ENCODE measurements at regions not wholly inside any gene's neighbourhood (a gene's known extent, or its start where the extent isn't known, plus 50 kb on each side); places are given as distances from the start of the nearest gene placed in this dataset.

- DNase-seq = no peak
- in situ Hi-C loops (cut with HindIII; ENCODE audit: low pct_ligation_motif_present, low pct_unique_long_range_greater_than_20kb, low sequenced_read_pairs) = no loop called here
Observed at GRCh38 chr4:3715855-3716630, 50.1 kb upstream of the ADRA2C start.

DNA sequence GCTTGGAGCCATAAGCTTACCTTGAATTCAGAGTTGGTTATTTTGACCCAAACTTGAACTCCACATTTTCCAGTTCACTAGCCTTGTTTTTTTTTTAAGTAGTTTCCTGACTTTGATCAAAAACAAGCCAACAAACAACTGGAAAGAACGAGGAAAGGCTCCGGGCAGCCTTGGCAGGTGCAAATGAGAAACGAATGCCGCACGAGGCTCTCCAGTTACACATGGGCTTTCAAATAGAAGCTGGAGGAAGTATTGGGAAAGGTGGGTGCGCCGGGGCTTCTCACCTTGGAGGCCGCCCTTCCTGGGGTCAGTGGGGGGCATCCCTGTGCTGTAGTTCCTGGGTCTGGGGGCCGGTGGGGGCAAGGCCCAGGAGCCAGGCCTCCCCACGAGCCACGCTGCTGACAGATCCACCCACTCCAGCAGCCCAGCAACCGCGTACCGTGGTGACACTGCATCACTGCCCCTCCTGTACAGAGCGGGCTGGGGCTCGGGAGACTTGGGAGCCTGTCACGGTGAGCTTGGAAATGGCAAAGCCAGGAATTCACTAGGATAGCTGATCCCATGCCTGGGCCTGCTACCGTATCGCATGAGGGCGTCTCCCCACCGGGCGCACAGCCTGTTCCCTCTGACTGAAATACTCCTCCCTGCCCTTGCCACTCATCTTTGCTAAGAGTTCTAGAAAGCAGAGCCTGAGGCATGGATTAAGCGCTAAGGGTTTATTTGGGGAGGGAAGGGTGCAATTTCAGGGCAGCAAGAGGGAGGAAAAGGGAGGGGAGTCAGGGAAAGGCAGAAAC, 50.9 kb upstream of the ADRA2C start:
- in situ Hi-C loops (cut with HindIII; ENCODE audit: low pct_ligation_motif_present, low pct_unique_long_range_greater_than_20kb, low sequenced_read_pairs) = no loop called here

GRCh38 chr4:3714642-3715001, 51.6 kb upstream of the ADRA2C start:
- no peak for DNase-seq
- in situ Hi-C loops (cut with HindIII; ENCODE audit: low pct_ligation_motif_present, low pct_unique_long_range_greater_than_20kb, low sequenced_read_pairs) = no loop called here

More for the DNA sequence above, 50.9 kb upstream of the ADRA2C start:
- DNase-seq = no peak

- no peak for DNase-seq
- in situ Hi-C loops (cut with HindIII; ENCODE audit: low pct_ligation_motif_present, low pct_unique_long_range_greater_than_20kb, low sequenced_read_pairs) = no loop called here
Observed at GRCh38 chr4:3713817-3714641, 52.2 kb upstream of the ADRA2C start.

DNA sequence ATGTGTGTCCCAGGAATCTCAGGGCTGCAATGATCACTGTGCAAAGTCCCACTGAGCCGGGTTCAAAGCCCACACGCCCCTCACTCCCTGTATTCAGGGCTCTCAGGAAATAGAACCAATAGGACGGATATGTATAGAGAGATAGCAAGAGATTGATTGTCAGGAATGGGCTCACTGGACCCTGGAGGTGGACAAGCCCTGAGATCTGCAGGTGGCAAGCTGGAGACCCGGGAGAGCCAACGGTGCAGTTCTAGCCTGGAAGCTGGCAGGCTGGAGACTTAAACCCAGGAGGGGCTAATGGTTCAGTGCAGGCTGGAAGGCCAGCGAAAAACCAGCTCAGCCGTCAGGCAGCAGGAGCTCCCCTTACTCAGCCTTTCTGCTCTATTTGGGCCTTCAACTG, 52.8 kb upstream of the ADRA2C start:
- no peak for DNase-seq
- in situ Hi-C loops (cut with HindIII; ENCODE audit: low pct_ligation_motif_present, low pct_unique_long_range_greater_than_20kb, low sequenced_read_pairs) = no loop called here

GRCh38 chr4:3712936-3713335, 53.2 kb upstream of the ADRA2C start:
- DNase-seq = no peak
- in situ Hi-C loops (cut with HindIII; ENCODE audit: low pct_ligation_motif_present, low pct_unique_long_range_greater_than_20kb, low sequenced_read_pairs) = no loop called here

DNA sequence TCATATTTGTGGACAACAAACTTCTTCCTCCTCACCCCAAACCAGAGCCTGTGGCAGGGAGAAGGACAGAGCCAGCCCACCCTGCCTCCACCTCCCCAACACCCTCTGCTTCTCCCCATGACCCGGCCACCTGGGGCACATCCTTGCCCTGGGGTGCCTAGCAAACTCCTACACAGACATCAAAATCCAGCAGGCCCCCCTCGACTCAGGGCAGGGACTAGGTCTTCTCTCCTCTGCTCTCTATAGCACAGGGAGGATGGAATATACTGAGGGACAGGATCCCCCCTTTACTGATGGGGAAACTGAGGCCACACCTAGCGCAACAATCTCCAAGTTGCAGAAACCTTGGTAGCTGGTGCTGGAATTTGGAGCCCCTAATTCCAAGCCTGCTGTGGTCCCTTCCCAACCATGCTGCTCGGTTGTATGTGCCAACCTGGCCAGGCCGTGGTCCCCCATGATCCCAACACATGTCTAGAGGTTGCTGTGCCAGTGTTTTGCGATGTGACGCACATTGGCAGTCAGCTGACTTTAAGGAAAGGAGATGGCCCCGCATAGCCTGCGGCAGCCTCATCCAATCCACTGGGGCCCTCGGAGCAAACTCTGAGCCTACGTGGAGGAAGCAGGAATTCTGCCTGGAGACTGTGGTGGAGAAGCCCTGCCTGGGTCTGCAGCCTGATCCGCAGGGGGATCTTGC, 53.9 kb upstream of the ADRA2C start:
- in situ Hi-C loops (cut with HindIII; ENCODE audit: low pct_ligation_motif_present, low pct_unique_long_range_greater_than_20kb, low sequenced_read_pairs) = no loop called here
- DNase-seq = no peak

DNA sequence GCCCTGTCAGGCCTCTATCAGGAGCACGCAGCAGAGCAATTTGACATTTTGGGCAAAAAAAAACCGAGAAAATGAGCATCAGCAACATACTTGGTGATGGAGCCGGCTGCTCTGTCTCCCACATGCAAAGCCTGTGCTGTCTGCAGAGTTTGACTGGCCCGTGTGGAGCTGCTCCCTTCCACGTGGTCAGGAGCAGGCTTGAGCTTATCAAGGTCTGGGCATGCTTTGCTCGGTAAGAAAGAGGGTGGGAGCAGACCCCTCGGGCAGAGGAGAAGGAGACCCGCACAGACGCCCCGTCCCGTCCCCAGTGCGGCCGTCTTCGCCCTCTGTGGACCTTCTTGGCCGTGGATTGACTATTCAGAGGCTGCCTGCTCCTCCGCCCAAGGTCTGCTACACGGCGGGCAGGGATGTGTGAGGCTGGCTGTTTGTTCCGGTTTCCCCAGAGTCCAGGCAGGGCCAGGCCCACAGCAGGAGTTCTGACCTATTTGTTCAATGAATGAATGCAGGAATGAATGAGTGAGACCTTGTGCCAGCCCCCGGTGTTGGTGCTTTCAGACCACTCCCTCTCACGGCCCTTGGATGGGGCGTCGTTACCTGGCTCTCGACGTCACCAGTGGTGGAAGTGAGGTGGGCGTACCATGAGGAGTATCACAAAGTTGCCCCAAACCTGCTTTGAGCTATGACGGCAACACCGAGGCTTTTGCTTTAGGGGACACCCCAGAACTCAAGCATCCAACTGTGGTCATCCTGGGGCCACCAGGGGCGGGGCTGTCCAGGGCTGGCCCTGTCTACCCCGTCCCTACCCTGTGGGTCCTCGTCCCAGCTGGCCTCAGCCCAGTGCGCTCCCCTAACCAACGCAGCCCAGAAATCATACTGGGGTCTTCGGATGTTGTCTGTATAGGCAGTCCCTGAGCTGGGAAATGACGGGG, 54.7 kb upstream of the ADRA2C start:
- in situ Hi-C loops (cut with HindIII; ENCODE audit: low pct_ligation_motif_present, low pct_unique_long_range_greater_than_20kb, low sequenced_read_pairs) = no loop called here
- no peak for DNase-seq

DNA sequence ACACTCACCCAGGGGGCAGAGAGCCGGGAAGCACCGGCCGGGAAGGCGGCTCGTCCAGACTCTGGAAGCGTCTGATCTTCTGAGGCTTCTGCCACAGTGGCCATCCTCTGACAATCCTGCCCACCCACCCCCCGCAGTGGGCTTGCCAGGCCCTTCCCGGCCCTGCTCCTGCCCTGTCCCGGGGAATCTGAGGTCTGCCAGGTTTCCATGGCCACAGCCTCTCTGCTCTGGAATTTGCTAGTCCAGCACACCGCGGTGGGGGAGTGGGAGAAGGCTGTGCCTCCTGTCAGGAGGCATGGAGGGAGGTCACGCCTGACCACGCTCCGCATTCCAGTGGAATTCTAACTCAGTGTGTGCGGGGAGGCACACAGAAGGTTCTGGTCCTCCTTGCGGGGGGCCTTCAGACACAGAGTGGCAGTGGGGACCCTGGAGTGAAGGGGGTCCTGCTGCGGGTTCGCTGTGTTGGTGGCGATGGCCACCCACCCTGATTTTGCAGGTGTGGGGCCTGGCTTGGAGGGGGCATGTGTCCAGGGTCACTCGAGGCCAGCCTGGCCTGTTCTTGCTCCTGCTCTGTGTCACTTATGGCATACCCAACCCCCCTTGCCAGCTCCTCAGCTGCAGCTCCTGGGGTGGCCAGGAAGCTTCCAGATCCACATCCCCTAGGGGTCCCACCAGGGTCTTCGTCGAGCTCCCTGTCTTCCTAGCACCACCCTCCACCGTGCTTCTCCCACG, 55.6 kb upstream of the ADRA2C start:
- no peak for DNase-seq
- in situ Hi-C loops (cut with HindIII; ENCODE audit: low pct_ligation_motif_present, low pct_unique_long_range_greater_than_20kb, low sequenced_read_pairs) = no loop called here

GRCh38 chr4:3709846-3710441, 56.2 kb upstream of the ADRA2C start:
- DNase-seq = no peak
- in situ Hi-C loops (cut with HindIII; ENCODE audit: low pct_ligation_motif_present, low pct_unique_long_range_greater_than_20kb, low sequenced_read_pairs) = no loop called here

DNA sequence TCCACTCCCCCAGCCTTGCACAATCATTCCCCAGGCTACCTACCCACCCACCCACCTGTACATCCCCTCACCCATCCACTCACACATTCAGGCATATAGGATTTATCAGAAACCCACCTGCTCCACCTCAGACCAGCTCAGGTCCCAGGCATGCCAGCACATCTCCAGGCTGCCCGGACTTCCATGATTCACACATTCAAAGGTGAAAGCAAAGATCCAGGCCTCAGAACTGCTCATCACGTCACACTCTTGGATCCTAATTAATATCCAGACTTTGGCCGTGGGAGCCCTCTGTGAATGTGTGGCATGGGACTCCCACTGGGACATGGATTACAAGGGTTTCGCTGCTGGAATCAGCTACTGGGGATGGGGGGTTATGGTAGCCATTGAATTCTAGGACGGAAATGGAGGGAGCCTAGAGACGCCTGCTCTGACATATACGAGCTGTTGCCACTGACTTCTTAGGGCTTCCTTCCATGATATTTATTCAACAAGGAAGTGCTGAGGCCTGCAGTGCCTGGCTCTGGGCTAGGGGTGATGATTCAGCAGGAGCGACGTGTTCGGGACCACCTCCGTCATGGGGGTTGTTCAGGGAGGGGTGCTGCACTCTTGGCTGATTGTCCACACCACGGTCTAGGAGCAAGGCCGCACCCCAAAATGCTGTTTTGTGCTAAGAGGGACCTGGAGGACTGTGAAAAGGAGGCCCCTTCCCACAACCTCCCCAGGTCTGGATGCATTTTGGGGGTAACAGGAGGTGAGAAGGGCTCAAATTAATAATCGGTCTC, 56.9 kb upstream of the ADRA2C start:
- no peak for DNase-seq
- in situ Hi-C loops (cut with HindIII; ENCODE audit: low pct_ligation_motif_present, low pct_unique_long_range_greater_than_20kb, low sequenced_read_pairs) = no loop called here

DNA sequence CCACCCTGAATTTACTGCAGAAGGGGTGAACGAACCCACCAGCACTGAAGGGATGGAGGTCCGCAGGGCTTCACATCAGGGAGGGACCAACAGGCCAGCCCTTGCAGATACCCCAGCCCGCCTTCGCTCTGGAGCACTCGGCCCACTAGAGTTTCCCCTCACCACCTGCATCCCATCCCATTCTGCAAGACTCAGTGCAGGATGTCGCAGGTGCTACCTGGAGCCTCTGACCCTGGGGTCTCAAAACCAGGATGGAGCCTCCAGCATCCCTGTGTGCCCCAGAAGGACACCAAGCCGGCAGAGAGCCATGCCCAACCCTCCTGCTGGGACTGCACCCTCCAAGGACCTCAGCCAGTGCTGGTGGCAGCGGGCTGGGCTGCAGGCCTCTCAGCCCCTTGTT, 57.6 kb upstream of the ADRA2C start:
- no peak for DNase-seq
- in situ Hi-C loops (cut with HindIII; ENCODE audit: low pct_ligation_motif_present, low pct_unique_long_range_greater_than_20kb, low sequenced_read_pairs) = no loop called here

- in situ Hi-C loops (cut with HindIII; ENCODE audit: low pct_ligation_motif_present, low pct_unique_long_range_greater_than_20kb, low sequenced_read_pairs) = no loop called here
- DNase-seq = no peak
Observed at GRCh38 chr4:3708103-3708510, 58.1 kb upstream of the ADRA2C start.

- DNase-seq = no peak
Observed at GRCh38 chr4:3707423-3708102, 58.6 kb upstream of the ADRA2C start.

GRCh38 chr4:3706565-3707422, 59.4 kb upstream of the ADRA2C start:
- DNase-seq = no peak
- in situ Hi-C loops (cut with HindIII; ENCODE audit: low pct_ligation_motif_present, low pct_unique_long_range_greater_than_20kb, low sequenced_read_pairs) = no loop called here

More at GRCh38 chr4:3707423-3708102, 58.6 kb upstream of the ADRA2C start:
- in situ Hi-C loops (cut with HindIII; ENCODE audit: low pct_ligation_motif_present, low pct_unique_long_range_greater_than_20kb, low sequenced_read_pairs) = no loop called here

All from ACHN (cell line).